Left lobe of liver (tissue), 2 donors: ENCODE measurements at regions not wholly inside any gene's neighbourhood (a gene's known extent, or its start where the extent isn't known, plus 50 kb on each side); places are given as distances from the start of the nearest gene placed in this dataset.

Experiments
- ATAC-seq: fragments of 200-7000 bp; cut with Tn5 transposase; one replicate; pipeline ENCODE4 v1.9.1; 2020; ENCODE audit warnings: mild to moderate bottlenecking, moderate library complexity
- DNase-seq: peaks from one replicate; pipeline ENCODE4 v3.0.0-alpha.2; 2020; ENCODE audit warnings: low spot score
- donor health status: DM: no; HTN: no; CAD: no; lungs with moderate emphysema.
- donor health status: DM: no; HTN: yes; CAD: no.

GRCh38 chr13:54162069-54162468 is 1133.5 kb downstream of the OLFM4 start:
- DNase-seq, result no peak
- no peak for ATAC-seq

- ATAC-seq (no peak), DNase-seq (no peak)
Observed at GRCh38 chr13:54165581-54166215, 1137.1 kb downstream of the OLFM4 start.

- ATAC-seq, result no peak
- DNase-seq, result no peak
Observed at GRCh38 chr13:54173996-54174395, 1145.4 kb downstream of the OLFM4 start.

GRCh38 chr13:54175466-54175865 is 1146.9 kb downstream of the OLFM4 start:
- DNase-seq, result no peak

GRCh38 chr13:54177466-54177865 is 1148.9 kb downstream of the OLFM4 start:
- DNase-seq, result no peak

More at GRCh38 chr13:54175466-54175865, 1146.9 kb downstream of the OLFM4 start:
- ATAC-seq, result no peak

GRCh38 chr13:54183166-54183565 is 1154.6 kb downstream of the OLFM4 start:
- ATAC-seq (no peak), DNase-seq (no peak)

More at GRCh38 chr13:54177466-54177865, 1148.9 kb downstream of the OLFM4 start:
- no peak for ATAC-seq

- ATAC-seq (no peak), DNase-seq (no peak)
Observed at GRCh38 chr13:54183728-54184127, 1155.1 kb downstream of the OLFM4 start.

GRCh38 chr13:54184576-54184975 is 1156.0 kb downstream of the OLFM4 start:
- DNase-seq, result no peak
- no peak for ATAC-seq

GRCh38 chr13:54185101-54185500 is 1156.5 kb downstream of the OLFM4 start:
- DNase-seq, result no peak
- ATAC-seq, result no peak

- DNase-seq (no peak), ATAC-seq (no peak)
Observed at GRCh38 chr13:54185785-54186184, 1157.2 kb downstream of the OLFM4 start.

GRCh38 chr13:54187461-54187860 is 1158.8 kb downstream of the OLFM4 start:
- no peak for ATAC-seq

GRCh38 chr13:54194233-54195024 is 1165.8 kb downstream of the OLFM4 start:
- ATAC-seq (no peak), DNase-seq (no peak)

More at GRCh38 chr13:54187461-54187860, 1158.8 kb downstream of the OLFM4 start:
- DNase-seq, result no peak

GRCh38 chr13:54196684-54197083 is 1168.1 kb downstream of the OLFM4 start:
- no peak for ATAC-seq
- no peak for DNase-seq

GRCh38 chr13:54198911-54199310 is 1170.3 kb downstream of the OLFM4 start:
- ATAC-seq (no peak), DNase-seq (no peak)

- ATAC-seq, result no peak
- no peak for DNase-seq
Observed at GRCh38 chr13:54206626-54207025, 1178.0 kb downstream of the OLFM4 start.

GRCh38 chr13:54210397-54211049 is 1181.9 kb downstream of the OLFM4 start:
- DNase-seq (no peak), ATAC-seq (no peak)

- no peak for DNase-seq
- ATAC-seq, result no peak
Observed at GRCh38 chr13:54216221-54216620, 1187.6 kb downstream of the OLFM4 start.

GRCh38 chr13:54226876-54227275 is 1198.3 kb downstream of the OLFM4 start:
- no peak for ATAC-seq

GRCh38 chr13:54232700-54233099 is 1204.1 kb downstream of the OLFM4 start:
- ATAC-seq (no peak), DNase-seq (no peak)

More at GRCh38 chr13:54226876-54227275, 1198.3 kb downstream of the OLFM4 start:
- no peak for DNase-seq

GRCh38 chr13:54234607-54235006 is 1206.0 kb downstream of the OLFM4 start:
- ATAC-seq, result no peak

GRCh38 chr13:54241719-54242118 is 1213.1 kb downstream of the OLFM4 start:
- no peak for ATAC-seq
- DNase-seq, result no peak

More at GRCh38 chr13:54234607-54235006, 1206.0 kb downstream of the OLFM4 start:
- DNase-seq, result no peak

- ATAC-seq (no peak), DNase-seq (no peak)
Observed at GRCh38 chr13:54248306-54248705, 1219.7 kb downstream of the OLFM4 start.
